ENCODE measurements at regions not wholly inside any gene's neighbourhood (a gene's known extent, or its start where the extent isn't known, plus 50 kb on each side); places are given as distances from the start of the nearest gene placed in this dataset.

- TF ChIP-seq EZH2 (IDR thresholded peaks at IDR 0.05; ENCODE audit: low read length, unreplicated experiment) = no peak
- TF ChIP-seq, protein P1, sequence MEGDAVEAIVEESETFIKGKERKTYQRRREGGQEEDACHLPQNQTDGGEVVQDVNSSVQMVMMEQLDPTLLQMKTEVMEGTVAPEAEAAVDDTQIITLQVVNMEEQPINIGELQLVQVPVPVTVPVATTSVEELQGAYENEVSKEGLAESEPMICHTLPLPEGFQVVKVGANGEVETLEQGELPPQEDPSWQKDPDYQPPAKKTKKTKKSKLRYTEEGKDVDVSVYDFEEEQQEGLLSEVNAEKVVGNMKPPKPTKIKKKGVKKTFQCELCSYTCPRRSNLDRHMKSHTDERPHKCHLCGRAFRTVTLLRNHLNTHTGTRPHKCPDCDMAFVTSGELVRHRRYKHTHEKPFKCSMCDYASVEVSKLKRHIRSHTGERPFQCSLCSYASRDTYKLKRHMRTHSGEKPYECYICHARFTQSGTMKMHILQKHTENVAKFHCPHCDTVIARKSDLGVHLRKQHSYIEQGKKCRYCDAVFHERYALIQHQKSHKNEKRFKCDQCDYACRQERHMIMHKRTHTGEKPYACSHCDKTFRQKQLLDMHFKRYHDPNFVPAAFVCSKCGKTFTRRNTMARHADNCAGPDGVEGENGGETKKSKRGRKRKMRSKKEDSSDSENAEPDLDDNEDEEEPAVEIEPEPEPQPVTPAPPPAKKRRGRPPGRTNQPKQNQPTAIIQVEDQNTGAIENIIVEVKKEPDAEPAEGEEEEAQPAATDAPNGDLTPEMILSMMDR (conservative IDR thresholded peaks at IDR 0.05; ENCODE audit: low read depth, low read length) = no peak
Observed at GRCh38 chr16:72482695-72483094, 310.7 kb upstream of the PMFBP1 start.
